GM13977 (cell line): ENCODE measurements at regions not wholly inside any gene's neighbourhood (a gene's known extent, or its start where the extent isn't known, plus 50 kb on each side); places are given as distances from the start of the nearest gene placed in this dataset.
"Not testable (repeated sequence)": the region's sequence is repeated elsewhere in the genome, so short reads cannot be mapped to it uniquely, and the experiment has no call there.

Source experiments
- DNase-seq: peaks from one replicate; pipeline ENCODE4 v3.0.0; 2012; ENCODE audit warnings: low spot score
- CTCF ChIP-seq: IDR thresholded peaks from 2 replicates; pipeline ENCODE4 v1.5.1; 2012; ENCODE audit warnings: mild to moderate bottlenecking, control low read depth; ENCODE audit not compliant: insufficient read depth; ENCODE audit errors: extremely low read depth, missing control alignments
- in situ Hi-C: fragments of 300-500 bp; cut with MboI; formaldehyde crosslinking; loops from one replicate; pipeline ENCODE4 v1.12.0; 2022; ENCODE audit warnings: low sequenced_read_pairs, low pct_unique_long_range_greater_than_20kb, mixed read lengths, inconsistent platforms; ENCODE audit not compliant: unreplicated experiment

DNA sequence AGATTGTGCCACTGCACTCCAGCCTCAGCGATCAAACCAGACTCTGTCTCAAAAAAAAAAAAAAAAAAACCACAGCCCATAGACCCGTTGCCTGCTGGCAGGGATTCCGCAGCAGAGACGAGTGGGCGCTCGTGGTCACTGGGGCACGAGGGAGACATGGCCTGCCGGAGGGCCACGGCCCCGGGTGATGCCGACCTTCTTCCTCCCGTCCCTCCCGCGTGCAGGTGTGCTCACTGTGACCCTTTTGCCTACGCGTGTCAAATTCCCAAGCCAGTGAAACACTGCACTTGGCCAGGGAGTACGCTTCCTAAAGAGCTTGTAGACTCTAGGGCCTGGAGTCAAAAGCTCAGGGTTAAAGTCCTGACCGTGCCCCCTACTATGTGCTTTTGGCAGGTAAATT lies 397.6 kb upstream of the MYT1L start:
- in situ Hi-C loops = no loop called here
- no peak for TF ChIP-seq CTCF

DNA sequence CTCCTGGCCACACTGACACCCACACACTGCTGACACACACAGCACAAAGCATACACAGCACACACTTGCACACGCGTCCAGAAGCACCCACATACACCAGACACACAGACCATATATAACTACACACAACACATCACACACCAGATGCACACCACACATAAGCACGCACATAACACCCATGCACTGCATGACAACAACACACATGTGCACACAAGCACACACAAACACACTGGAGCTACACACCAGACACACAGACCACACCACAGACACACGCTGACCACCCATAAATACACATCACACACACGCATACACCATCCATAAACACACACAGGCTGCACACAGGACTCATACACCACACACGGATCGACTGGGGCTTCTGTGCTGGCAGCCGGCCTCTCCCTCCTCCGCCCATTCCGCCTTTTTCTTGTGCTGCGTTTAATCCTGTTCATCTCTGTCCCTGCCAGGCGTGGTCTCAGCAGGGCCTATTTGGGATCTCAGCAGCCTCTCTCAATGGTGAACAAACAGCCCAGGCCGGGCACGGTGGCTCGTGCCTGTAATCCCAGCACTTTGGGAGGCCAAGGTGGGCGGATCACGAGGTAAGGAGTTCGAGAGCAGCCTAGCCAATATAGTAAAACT lies 396.9 kb upstream of the MYT1L start:
- TF ChIP-seq CTCF = no peak
- in situ Hi-C loops = no loop called here
- DNase-seq = no peak

More for the DNA sequence above, 397.6 kb upstream of the MYT1L start:
- no peak for DNase-seq

GRCh38 chr2:2726163-2726562 lies 395.1 kb upstream of the MYT1L start:
- DNase-seq = no peak
- no peak for TF ChIP-seq CTCF
- in situ Hi-C loops = no loop called here

- in situ Hi-C loops = no loop called here
- no peak for DNase-seq
- no peak for TF ChIP-seq CTCF
Observed at GRCh38 chr2:2723064-2723463, 392.0 kb upstream of the MYT1L start.

DNA sequence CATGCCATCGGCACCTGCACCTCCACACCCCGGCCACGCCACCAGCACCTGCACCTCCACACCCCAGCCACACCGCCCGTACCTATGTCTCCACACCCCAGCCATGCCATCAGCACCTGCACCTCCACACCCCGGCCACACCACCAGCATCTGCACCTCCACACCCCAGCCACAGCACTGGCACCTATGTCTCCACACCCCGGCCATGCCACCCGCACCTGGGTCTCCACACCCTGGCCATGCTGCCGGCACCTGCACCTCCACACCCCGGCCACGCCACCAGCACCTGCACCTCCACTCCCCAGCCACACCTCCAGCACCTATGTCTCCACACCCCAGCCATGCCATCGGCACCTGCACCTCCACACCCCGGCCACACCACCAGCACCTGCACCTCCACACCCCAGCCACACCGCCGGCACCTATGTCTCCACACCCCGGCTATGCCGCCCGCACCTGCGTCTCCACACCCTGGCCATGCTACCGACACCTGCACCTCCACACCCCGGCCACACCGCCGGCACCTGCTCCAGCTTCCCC lies 390.3 kb upstream of the MYT1L start:
- no peak for DNase-seq
- in situ Hi-C loops = no loop called here
- no peak for TF ChIP-seq CTCF

DNA sequence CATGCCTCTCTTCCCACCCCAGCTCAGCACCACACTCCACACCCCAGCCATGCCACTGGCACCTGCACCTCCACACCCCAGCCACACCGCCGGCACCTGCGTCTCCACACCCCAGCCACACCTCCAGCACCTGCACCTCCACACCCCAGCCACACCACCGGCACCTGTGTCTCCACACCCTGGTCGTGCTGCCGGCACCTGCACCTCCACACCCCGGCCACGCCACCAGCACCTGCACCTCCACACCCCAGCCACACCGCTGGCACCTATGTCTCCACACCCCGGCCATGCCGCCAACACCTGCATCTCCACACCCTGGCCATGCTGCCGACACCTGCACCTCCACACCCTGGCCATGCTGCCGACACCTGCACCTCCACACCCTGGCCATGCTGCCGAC lies 389.7 kb upstream of the MYT1L start:
- in situ Hi-C loops, DNase-seq: not testable (repeated sequence)

GRCh38 chr2:2720351-2720750 lies 389.3 kb upstream of the MYT1L start:
- in situ Hi-C loops = no loop called here
- DNase-seq = no peak
- no peak for TF ChIP-seq CTCF
